A549 (cell line): ENCODE measurements at regions not wholly inside any gene's neighbourhood (a gene's known extent, or its start where the extent isn't known, plus 50 kb on each side); places are given as distances from the start of the nearest gene placed in this dataset.

Source experiments
- ATAC-seq, 2 experiments: fragments of 200-7000 bp in 1 of 2; fragments of >200 bp in 1 of 2; cut with Nextera tagmentation in 1 of 2; cut with Tn5 transposase in 1 of 2; 3 replicates each; pipeline versions ENCODE4 v1.8.0 to v1.9.1; 2018 to 2020; ENCODE audit warnings: mild to moderate bottlenecking in 1 of 2, moderate library complexity in 1 of 2
- CTCF ChIA-PET: fragments of 300-600 bp; sonication (Branson Sonifier 250); formaldehyde crosslinking; extraction: SDS; loops from one replicate; lab custom pipeline; 2021; ENCODE audit warnings: antibody characterized with exemption, inconsistent platforms; lab: Yijun Ruan, JAX
- POLR2A ChIA-PET: fragments of 350-600 bp; formaldehyde crosslinking; extraction: SDS; loops from one replicate; lab custom pipeline; 2021; ENCODE audit warnings: antibody characterized with exemption, inconsistent platforms; lab: Yijun Ruan, JAX
- DNase-seq, 2 experiments: peaks; one replicate each; pipeline versions ENCODE4 v3.0.0 to v3.0.0-alpha.2; 2011 to 2016; ENCODE audit warnings: low read depth in 1 of 2, low spot score in 1 of 2
- FAIRE-seq: peaks from 2 replicates; lab custom pipeline; 2011; peaks lifted over from hg19 to GRCh38; lab: Jason Lieb, UNC
- H3K27ac ChIP-seq, 2 experiments: fragments of >200 bp; sonication (Bioruptor Twin); formaldehyde crosslinking; 3 replicates each; pipeline ENCODE4 v1.5.1; 2016 to 2017
- H3K4me1 ChIP-seq: fragments of >200 bp; sonication (Bioruptor Twin); formaldehyde crosslinking; 3 replicates; pipeline ENCODE4 v1.6.1; 2016
- H3K4me2 ChIP-seq: fragments of >200 bp; sonication (Bioruptor Twin); formaldehyde crosslinking; 3 replicates; pipeline ENCODE4 v1.6.1; 2016
- H3K4me3 ChIP-seq: fragments of >200 bp; sonication (Bioruptor Twin); formaldehyde crosslinking; 3 replicates; pipeline ENCODE4 v1.5.1; 2016
- H3K9me3 ChIP-seq: fragments of >200 bp; sonication (Bioruptor Twin); formaldehyde crosslinking; 3 replicates; pipeline ENCODE4 v1.6.1; 2016
- ATOH8 ChIP-seq: fragments of 250-450 bp; sonication (Bioruptor Pico); IDR thresholded peaks from 2 replicates; pipeline ENCODE4 v1.5.0; 2020; ENCODE audit warnings: low read depth, mild to moderate bottlenecking, moderate library complexity
- BHLHE40 ChIP-seq: IDR thresholded peaks from 2 replicates; pipeline ENCODE4 v1.6.1; 2012; ENCODE audit warnings: low read depth, low read length, inconsistent platforms
- CBX8 ChIP-seq: fragments of 200-600 bp; sonication (generic); IDR thresholded peaks from 2 replicates; pipeline ENCODE4 v1.6.1; 2016
- CHD2 ChIP-seq: fragments of 150-350 bp; IDR thresholded peaks from 2 replicates; pipeline ENCODE4 v1.6.1; 2014; ENCODE audit warnings: low read length; ENCODE audit not compliant: partially characterized antibody
- CTCF ChIP-seq: fragments of >200 bp; sonication (Bioruptor Twin); formaldehyde crosslinking; IDR thresholded peaks from 3 replicates; pipeline ENCODE4 v1.5.1; 2016
- E2F6 ChIP-seq: IDR thresholded peaks from 2 replicates; pipeline ENCODE4 v1.6.1; 2012; ENCODE audit warnings: low read depth, borderline replicate concordance
- EHF ChIP-seq: fragments of 250-450 bp; sonication (Bioruptor Pico); IDR thresholded peaks from 2 replicates; pipeline ENCODE4 v1.5.0; 2020; ENCODE audit warnings: mild to moderate bottlenecking
- EHMT2 ChIP-seq: fragments of 200-600 bp; sonication (generic); IDR thresholded peaks from 2 replicates; pipeline ENCODE4 v1.6.1; 2016; ENCODE audit warnings: antibody characterized with exemption, low read depth, mild to moderate bottlenecking, moderate library complexity
- ESRRA ChIP-seq: fragments of 150-350 bp; IDR thresholded peaks from 2 replicates; pipeline ENCODE4 v1.6.1; 2014; ENCODE audit warnings: mild to moderate bottlenecking, low read length, borderline replicate concordance
- FOSL2 ChIP-seq, 2 experiments: fragments of 450-650 bp in 1 of 2; fragments of >200 bp in 1 of 2; sonication (Bioruptor Twin) in 1 of 2; formaldehyde crosslinking; IDR thresholded peaks; 2 replicates each; pipeline versions ENCODE4 v1.5.0 to v1.6.1; 2016 to 2020; ENCODE audit warnings: mild to moderate bottlenecking in 1 of 2, moderate library complexity in 1 of 2
- FOXS1 ChIP-seq: fragments of 250-450 bp; sonication (Bioruptor Pico); IDR thresholded peaks from 2 replicates; pipeline ENCODE4 v1.5.0; 2020; ENCODE audit warnings: mild to moderate bottlenecking, moderate library complexity
- GATA3 ChIP-seq: IDR thresholded peaks from 2 replicates; pipeline ENCODE4 v1.6.1; 2012; ENCODE audit warnings: borderline replicate concordance
- HMGXB4 ChIP-seq: fragments of 250-450 bp; sonication (Bioruptor Pico); IDR thresholded peaks from 2 replicates; pipeline ENCODE4 v1.5.0; 2021; ENCODE audit warnings: mild to moderate bottlenecking, moderate library complexity, borderline replicate concordance
- HOXB13 ChIP-seq: fragments of 250-450 bp; sonication (Bioruptor Pico); IDR thresholded peaks from 2 replicates; pipeline ENCODE4 v1.5.0; 2020; ENCODE audit warnings: low read depth, mild to moderate bottlenecking, moderate library complexity
- JUN ChIP-seq, 2 experiments: fragments of >200 bp; sonication (Bioruptor Twin); formaldehyde crosslinking; IDR thresholded peaks; 2 replicates in 1 of 2; 3 replicates in 1 of 2; pipeline ENCODE4 v1.6.1; 2016 to 2017
- JUNB ChIP-seq: fragments of >200 bp; sonication (Bioruptor Twin); formaldehyde crosslinking; IDR thresholded peaks from 2 replicates; pipeline ENCODE4 v1.6.1; 2016
- KDM5A ChIP-seq: fragments of 200-600 bp; sonication (generic); IDR thresholded peaks from 2 replicates; pipeline ENCODE4 v1.6.1; 2016; ENCODE audit warnings: antibody characterized with exemption, mild to moderate bottlenecking
- MAZ ChIP-seq: fragments of 150-350 bp; IDR thresholded peaks from 2 replicates; pipeline ENCODE4 v1.6.1; 2014; ENCODE audit warnings: antibody characterized with exemption, low read depth, low read length, borderline replicate concordance
- NFE2L2 ChIP-seq: fragments of 150-350 bp; conservative IDR thresholded peaks from 2 replicates; pipeline ENCODE4 v1.6.1; 2014; ENCODE audit warnings: low read length
- NR3C1 ChIP-seq: fragments of >200 bp; sonication (Bioruptor Twin); formaldehyde crosslinking; IDR thresholded peaks from 3 replicates; pipeline ENCODE4 v1.6.1; 2017
- PBX3 ChIP-seq: IDR thresholded peaks from 2 replicates; pipeline ENCODE4 v1.6.1; 2012
- PHF8 ChIP-seq: fragments of 200-600 bp; sonication (generic); IDR thresholded peaks from 2 replicates; pipeline ENCODE4 v1.6.1; 2016; ENCODE audit warnings: low read depth, mild to moderate bottlenecking, antibody characterized with exemption, moderate library complexity, borderline replicate concordance
- POLR2A ChIP-seq: IDR thresholded peaks from 2 replicates; pipeline ENCODE4 v1.6.1; 2012; ENCODE audit warnings: mild to moderate bottlenecking, low read length
- POLR2AphosphoS2 ChIP-seq: conservative IDR thresholded peaks from 2 replicates; pipeline ENCODE4 v1.6.1; 2012; ENCODE audit warnings: low read length, improper control_type of control experiment, inconsistent platforms
- RAD21 ChIP-seq, 2 experiments: fragments of >200 bp in 1 of 2; sonication (Bioruptor Twin) in 1 of 2; formaldehyde crosslinking in 1 of 2; IDR thresholded peaks in 1 of 2; conservative IDR thresholded peaks in 1 of 2; 2 replicates in 1 of 2; 3 replicates in 1 of 2; pipeline ENCODE4 v1.6.1; 2012 to 2018; ENCODE audit warnings: inconsistent platforms in 1 of 2
- RCOR1 ChIP-seq: fragments of 150-350 bp; IDR thresholded peaks from 2 replicates; pipeline ENCODE4 v1.6.1; 2014; ENCODE audit warnings: antibody characterized with exemption, low read length, low read depth
- RFX5 ChIP-seq: fragments of 450-650 bp; IDR thresholded peaks from 2 replicates; pipeline ENCODE4 v1.7.1; 2014; ENCODE audit warnings: antibody characterized with exemption, mild to moderate bottlenecking, moderate library complexity
- SMC3 ChIP-seq: fragments of >200 bp; sonication (Bioruptor Twin); formaldehyde crosslinking; IDR thresholded peaks from 3 replicates; pipeline ENCODE4 v1.6.1; 2018; ENCODE audit warnings: inconsistent platforms
- SREBF2 ChIP-seq: fragments of 450-650 bp; IDR thresholded peaks from 2 replicates; pipeline ENCODE4 v1.6.1; 2014; ENCODE audit warnings: mild to moderate bottlenecking, moderate library complexity
- TFCP2L1 ChIP-seq: fragments of 250-450 bp; sonication (Bioruptor Pico); IDR thresholded peaks from 2 replicates; pipeline ENCODE4 v1.5.0; 2021; ENCODE audit warnings: mild to moderate bottlenecking
- USF2 ChIP-seq: fragments of 450-650 bp; IDR thresholded peaks from 2 replicates; pipeline ENCODE4 v1.6.1; 2014; ENCODE audit warnings: antibody characterized with exemption
- ZC3H11A ChIP-seq: fragments of 450-650 bp; IDR thresholded peaks from 2 replicates; pipeline ENCODE4 v1.6.1; 2014; ENCODE audit warnings: antibody characterized with exemption, mild to moderate bottlenecking
- ZNF302 ChIP-seq: fragments of 250-450 bp; sonication (Bioruptor Pico); IDR thresholded peaks from 2 replicates; pipeline ENCODE4 v1.9.0; 2021; ENCODE audit warnings: inconsistent platforms, mild to moderate bottlenecking, moderate library complexity
- WGBS: methylation state at CpG from one replicate; pipeline ENCODE4 v1.1.6; 2017; ENCODE audit errors: missing lambda C conversion rate; 5-methylcytosine and 5-hydroxymethylcytosine counted together

- Histone ChIP-seq H3K4me3 (no peak overlapping the region), H3K9me3 (no peaks in the 10 kb centered on the region), H3K4me2 (no peak overlapping the region), H3K4me1 (no peaks in the 10 kb centered on the region), H3K27ac (no peak overlapping the region)
- WGBS: 30% methylated on average over 6 of the region's 6 CpGs
- ATAC-seq (no peak), FAIRE-seq (no peak), DNase-seq (no peak)
- ChIA-PET POLR2A (no interaction called here), CTCF (no interaction called here)
- TF ChIP-seq ZC3H11A: no peak
- no peak for TF ChIP-seq KDM5A
- TF ChIP-seq CHD2: no peak
- no peak for TF ChIP-seq ESRRA
- no peak for TF ChIP-seq ATOH8 (CRISPR knock-in tag)
- TF ChIP-seq PBX3: no peak
- TF ChIP-seq E2F6: no peak
- no peak for TF ChIP-seq RCOR1
- TF ChIP-seq USF2: no peak
- TF ChIP-seq RFX5: no peak
- TF ChIP-seq JUNB: no peak
- TF ChIP-seq BHLHE40: no peak
- no peak for TF ChIP-seq GATA3
- no peak for TF ChIP-seq ZNF302 (CRISPR knock-in tag)
- TF ChIP-seq FOSL2 (IDR thresholded peaks at IDR 0.05): no peak
- TF ChIP-seq FOSL2 (CRISPR knock-in tag; IDR thresholded peaks at IDR 0.05): no peak
These were observed 103.9 kb upstream of the RET start for GRCh38 chr10:42972946-42973345.

- Histone ChIP-seq H3K4me1 (no peaks in the 10 kb centered on the region), H3K9me3 (no peaks in the 10 kb centered on the region), H3K4me3 (no peak overlapping the region), H3K4me2 (no peak overlapping the region), H3K27ac (no peak overlapping the region)
- CTCF ChIA-PET: no interaction called here
- FAIRE-seq (no peak), ATAC-seq (no peak), DNase-seq (no peak)
- 47% methylated on average over 6 of the region's 6 CpGs for WGBS
- TF ChIP-seq MAZ (no peak), SMC3 (no peak), FOXS1 (CRISPR knock-in tag) (no peak), EHMT2 (no peak), GATA3 (no peak), CTCF (no peak), CBX8 (no peak), POLR2AphosphoS2 (no peak), JUN (IDR thresholded peaks at IDR 0.05) (no peak), NFE2L2 (no peak), EHF (no peak), POLR2A (no peak), NR3C1 (no peak), TFCP2L1 (no peak), HMGXB4 (no peak), RAD21 (conservative IDR thresholded peaks at IDR 0.05 in 1 of 2, IDR thresholded peaks at IDR 0.05 in 1 of 2) (no peak), PHF8 (no peak), HOXB13 (CRISPR knock-in tag) (no peak), SREBF2 (no peak)
- POLR2A ChIA-PET: no interaction called here
These were observed 103.5 kb upstream of the RET start for GRCh38 chr10:42973411-42973810.
